ENCODE measurements at regions not wholly inside any gene's neighbourhood (a gene's known extent, or its start where the extent isn't known, plus 50 kb on each side); places are given as distances from the start of the nearest gene placed in this dataset.

DNA sequence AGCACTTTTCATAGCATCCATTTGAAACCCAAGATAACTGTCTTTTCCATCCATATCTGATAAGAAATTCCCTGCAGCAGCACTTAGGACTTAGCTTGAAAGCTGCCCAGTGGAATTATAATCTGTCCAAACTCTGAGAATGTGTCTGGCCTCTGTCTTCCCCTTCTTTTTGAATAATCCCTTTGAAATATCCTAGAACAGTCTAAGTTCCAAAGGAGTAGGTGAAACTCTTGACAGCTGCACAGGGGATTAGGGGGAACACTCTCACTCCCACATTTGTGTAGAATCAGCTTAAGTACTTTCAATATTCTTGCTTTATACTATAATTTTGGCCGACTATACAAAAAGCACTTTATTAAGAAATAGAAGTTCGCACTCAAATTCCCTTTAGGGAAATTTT lies 157.7 kb downstream of the PAPSS1 start:
- DNase-seq: no peak

DNA sequence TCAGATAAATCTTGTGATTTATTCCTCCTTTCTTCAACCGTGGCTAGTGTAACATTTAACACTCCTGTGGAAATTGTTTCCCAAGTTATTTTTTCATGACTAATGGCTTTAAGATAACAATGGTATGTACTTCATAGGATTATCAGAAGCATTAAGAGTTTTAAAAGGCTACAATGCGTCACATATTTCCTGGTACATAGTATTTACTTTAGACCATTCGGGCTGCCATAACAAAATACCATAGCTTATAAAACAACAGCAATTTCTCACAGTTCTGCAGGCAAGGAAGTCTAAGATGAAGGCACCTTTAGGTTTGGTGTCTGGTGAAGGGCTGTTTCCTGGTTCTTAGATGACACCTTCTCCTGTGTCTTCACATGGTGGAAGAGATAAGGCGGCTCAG lies 158.6 kb downstream of the PAPSS1 start:
- DNase-seq: no peak

DNA sequence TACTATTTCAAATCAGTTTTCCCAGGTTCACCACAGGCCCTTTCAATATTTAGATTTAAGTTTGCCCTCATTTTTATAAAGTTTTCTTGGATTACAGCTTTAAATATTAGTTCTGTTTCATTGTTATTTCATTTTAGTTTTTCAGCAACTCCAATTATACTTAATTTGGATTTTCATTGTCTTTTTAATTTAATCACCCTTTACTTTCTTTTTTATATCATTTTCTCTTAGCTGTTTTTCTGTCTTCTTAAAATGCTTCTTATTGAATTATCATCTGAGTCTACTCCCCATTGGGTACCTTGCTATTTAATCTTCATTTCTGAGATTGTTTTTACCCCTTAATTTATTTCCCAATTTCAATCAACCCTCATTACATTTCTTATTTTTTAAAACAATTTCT lies 160.4 kb downstream of the PAPSS1 start:
- no peak for DNase-seq

GRCh38 chr4:107552306-107552705 lies 167.7 kb downstream of the PAPSS1 start:
- no peak for DNase-seq

GRCh38 chr4:107548211-107548905 lies 171.7 kb downstream of the PAPSS1 start:
- DNase-seq: no peak

DNA sequence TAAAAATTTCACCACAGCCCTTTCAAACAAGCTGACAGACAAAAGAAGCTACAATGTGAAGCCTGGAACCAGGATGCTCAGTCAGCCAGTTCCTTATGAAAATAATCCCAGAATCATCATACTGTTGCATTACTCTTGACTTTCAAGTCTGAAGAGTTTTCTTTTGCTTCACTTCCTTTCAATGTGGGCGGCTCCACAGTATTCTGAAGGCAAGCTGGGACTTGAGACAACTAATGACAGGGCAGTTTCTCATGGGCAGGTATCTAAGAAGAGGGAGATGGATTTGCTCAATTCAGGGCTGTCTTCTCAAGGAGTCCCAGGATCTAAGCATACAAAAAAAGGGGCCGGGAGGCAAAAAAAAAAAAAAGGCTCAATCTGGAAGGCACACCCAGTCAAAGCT lies 173.4 kb downstream of the PAPSS1 start:
- no peak for DNase-seq

GRCh38 chr4:107541511-107541910 lies 178.5 kb downstream of the PAPSS1 start:
- DNase-seq: no peak

DNA sequence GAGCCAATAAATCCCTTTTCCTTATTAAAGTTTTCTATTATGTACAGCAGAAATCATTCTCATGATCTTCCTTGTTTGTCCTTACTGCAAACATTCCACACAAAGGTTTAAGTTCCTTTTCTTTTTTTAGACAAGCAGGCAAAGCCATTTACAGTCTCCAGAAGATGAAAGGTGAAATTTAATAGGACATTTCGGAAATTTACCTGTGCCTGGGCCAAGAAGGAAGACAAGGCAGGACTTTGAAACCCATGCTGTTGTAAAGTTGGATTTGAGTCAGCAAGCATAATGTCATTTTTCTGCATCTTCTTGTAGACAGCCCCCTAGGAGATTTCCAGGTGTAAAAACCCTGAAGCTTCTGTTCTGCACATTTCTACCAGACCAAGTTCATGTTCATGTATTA lies 188.1 kb downstream of the PAPSS1 start:
- DNase-seq: no peak

DNA sequence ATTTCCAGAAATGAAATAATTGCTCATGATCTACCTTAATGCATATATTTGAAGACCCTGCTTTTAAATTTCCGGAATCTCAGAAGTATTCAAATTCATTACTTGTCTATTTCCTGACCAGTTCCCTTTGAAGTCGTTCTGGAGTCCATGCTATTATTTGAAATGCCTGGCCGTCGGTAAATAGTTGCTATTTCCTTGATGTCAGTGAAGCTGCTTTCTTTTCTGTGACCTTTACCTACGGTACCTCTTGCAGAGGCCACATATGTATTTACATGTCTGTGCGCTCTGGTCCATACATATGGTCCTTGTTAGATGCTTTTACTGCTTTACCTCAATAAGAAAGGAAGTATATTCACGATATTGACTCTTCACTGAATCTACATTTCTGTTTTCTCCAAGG lies 199.7 kb downstream of the PAPSS1 start:
- DNase-seq: no peak

DNA sequence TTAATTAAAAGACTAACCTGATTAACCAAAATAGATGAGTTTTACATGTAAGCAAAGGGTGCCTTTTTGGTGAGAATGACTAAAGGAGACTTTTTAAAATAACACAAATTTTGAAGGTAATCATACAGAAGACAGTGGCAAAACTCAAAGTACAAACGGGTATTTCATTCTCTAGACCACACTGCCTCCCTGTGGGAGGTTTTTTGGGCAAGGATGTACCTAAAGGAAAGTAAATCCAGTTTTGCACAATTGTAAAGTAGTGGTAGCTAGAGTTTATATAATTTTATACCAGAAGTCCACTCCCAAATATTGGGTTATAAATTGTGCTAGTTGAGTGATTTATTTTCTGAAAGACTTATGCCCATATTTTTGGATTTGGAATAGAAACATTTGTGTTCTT lies 201.0 kb downstream of the PAPSS1 start:
- DNase-seq: no peak

- no peak for DNase-seq
Measured at GRCh38 chr4:107518076-107518475, 202.0 kb downstream of the PAPSS1 start.

- DNase-seq: no peak
Measured at GRCh38 chr4:107512549-107512948, 207.5 kb downstream of the PAPSS1 start.

DNA sequence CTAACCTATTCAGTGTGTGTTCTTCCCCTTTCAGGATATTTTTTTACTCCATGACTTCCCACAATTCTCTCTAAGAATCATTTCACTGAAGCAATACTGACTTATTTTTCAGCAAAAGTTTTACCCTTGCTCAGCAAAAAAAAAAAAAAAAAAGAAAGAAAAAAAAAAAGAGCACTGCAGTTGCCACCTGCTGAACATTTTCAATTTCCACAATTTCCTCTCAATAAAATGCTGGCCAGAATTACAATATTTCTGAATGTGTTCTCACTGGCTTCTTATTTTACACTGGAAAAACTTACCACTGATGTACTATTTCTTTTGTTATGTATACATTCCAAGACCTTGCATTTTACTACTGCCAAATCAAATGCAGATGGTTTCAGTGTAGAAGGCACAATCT lies 210.4 kb downstream of the PAPSS1 start:
- no peak for DNase-seq

- DNase-seq: no peak
Measured at GRCh38 chr4:107500551-107500950, 219.5 kb downstream of the PAPSS1 start.

DNA sequence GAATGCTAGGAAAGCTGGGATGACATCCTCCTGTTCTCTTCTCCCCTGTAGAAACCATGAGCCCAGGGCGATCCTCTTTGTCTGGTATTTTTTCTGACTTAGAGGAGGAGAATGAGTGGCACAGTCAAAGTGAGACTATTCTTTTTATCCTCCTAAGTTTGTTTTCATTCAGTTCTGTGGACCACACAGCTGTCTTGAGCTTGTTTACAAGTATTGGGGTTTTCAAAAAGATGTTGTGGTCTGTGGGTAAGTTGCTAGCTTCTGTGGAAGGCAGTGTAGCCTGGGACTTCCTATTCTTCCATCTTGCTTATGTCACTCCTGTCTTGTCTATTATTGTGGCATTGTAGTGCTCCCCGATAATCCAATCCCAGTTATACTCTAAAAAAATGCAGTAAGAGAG lies 223.0 kb downstream of the PAPSS1 start:
- DNase-seq: no peak

- no peak for DNase-seq
Measured at GRCh38 chr4:107492566-107492965, 227.5 kb downstream of the PAPSS1 start.

- DNase-seq: no peak
Measured at GRCh38 chr4:107490116-107490515, 229.9 kb downstream of the PAPSS1 start.

GRCh38 chr4:107483621-107484020 lies 236.4 kb downstream of the PAPSS1 start:
- DNase-seq: peak; percentile 17

DNA sequence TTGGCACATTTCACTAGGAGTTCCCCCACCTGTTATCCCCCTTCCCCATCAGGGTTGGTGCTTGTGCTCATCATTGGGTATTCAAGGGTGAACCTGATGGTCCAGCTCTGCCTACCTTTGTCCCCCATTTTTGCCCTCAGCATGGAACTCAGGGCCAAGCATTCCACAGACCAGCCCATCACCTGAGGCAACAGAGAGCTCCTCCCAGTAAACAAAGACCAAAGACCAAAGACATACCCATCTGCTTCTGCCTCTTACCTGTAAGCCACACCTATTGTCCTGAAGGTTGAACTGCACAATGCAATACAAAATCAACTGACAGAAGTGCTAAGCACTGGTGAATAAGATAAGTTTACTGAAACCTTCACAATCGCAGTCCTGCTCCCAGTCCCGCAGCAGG lies 237.5 kb downstream of the PAPSS1 start:
- DNase-seq: no peak

GRCh38 chr4:107478327-107478980 lies 241.6 kb downstream of the PAPSS1 start:
- DNase-seq: no peak

DNA sequence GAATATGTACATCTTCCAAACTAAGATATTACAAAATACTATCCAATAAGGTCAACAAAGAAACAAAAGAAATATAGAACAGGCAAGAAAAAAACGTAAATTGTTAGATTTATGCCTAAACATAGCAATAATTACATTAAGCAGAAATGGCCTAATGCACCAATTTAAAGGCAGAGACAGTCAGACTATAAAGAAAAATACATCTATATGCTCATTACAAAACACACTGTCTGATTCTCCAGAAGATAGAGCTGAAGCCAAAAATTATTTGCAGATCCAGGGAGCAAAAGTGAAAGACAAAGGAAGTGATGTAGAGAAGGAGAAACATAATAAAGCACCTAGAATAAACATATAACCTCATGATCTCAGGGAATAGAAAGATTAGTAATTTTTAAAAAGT lies 246.9 kb downstream of the PAPSS1 start:
- DNase-seq: no peak

DNA sequence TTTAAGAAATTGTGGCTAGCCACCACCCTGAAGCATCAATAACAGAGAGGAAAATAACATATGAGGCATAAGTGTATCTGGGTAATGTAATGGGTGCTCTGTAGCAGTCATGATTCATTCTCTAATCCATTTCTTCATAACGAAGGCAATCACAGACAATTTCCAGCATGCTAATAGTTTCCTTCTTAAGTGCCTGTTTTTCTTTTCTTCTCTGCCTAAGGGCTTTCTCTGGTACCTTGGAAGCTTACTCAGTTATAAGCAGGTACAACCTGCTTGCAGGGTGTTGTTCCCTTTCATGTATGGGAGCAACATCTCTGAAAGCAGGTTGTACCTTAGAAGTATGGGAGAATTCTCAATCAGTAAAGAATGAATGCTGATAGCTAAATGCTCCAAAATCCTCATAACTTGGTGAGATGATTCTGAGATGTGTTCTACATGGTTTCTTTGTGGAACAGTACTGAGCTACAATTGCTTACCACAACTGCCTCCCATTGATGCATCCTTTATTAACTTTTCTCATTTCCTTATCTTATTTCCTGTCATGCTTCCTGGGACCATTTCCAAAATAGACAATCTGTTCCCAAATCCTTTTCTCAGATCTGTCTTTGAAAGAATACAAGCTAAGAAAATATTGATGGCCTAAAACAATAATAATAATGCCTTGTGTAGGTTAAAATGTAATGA lies 247.6 kb downstream of the PAPSS1 start:
- DNase-seq: no peak

DNA sequence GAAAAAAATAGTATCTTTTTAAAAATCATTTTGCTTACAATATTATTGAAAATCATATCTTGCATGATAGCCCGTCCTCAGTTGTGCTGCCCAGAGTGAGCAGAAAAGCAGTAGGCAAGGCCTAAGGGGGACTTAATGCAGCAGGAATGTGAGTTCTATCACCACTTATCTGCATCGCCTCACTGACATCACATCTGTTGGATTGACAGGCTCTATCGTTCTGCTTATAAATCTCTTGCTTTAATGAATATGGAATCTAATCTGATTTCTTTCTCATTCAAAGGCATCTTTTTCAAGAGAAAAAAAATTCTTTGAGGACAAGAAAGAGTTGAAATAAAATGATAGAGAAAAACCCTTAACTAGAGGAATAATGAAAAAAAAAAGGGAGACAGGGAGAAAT lies 249.9 kb downstream of the PAPSS1 start:
- no peak for DNase-seq

GRCh38 chr4:107468812-107469211 lies 251.2 kb downstream of the PAPSS1 start:
- DNase-seq: no peak
